GM18951 (cell line): ENCODE measurements at regions not wholly inside any gene's neighbourhood (a gene's known extent, or its start where the extent isn't known, plus 50 kb on each side); places are given as distances from the start of the nearest gene placed in this dataset.

Experiments
- POLR2A ChIP-seq: IDR thresholded peaks from 4 replicates; pipeline ENCODE4 v1.6.1; 2011; ENCODE audit warnings: mild to moderate bottlenecking; ENCODE audit not compliant: insufficient read length, insufficient read depth; ENCODE audit errors: extremely low read depth
- in situ Hi-C: fragments of 300-500 bp; cut with MboI; formaldehyde crosslinking; loops from one replicate; pipeline ENCODE4 v1.12.0; 2022; ENCODE audit warnings: low sequenced_read_pairs, mixed read lengths, inconsistent platforms; ENCODE audit not compliant: unreplicated experiment

DNA sequence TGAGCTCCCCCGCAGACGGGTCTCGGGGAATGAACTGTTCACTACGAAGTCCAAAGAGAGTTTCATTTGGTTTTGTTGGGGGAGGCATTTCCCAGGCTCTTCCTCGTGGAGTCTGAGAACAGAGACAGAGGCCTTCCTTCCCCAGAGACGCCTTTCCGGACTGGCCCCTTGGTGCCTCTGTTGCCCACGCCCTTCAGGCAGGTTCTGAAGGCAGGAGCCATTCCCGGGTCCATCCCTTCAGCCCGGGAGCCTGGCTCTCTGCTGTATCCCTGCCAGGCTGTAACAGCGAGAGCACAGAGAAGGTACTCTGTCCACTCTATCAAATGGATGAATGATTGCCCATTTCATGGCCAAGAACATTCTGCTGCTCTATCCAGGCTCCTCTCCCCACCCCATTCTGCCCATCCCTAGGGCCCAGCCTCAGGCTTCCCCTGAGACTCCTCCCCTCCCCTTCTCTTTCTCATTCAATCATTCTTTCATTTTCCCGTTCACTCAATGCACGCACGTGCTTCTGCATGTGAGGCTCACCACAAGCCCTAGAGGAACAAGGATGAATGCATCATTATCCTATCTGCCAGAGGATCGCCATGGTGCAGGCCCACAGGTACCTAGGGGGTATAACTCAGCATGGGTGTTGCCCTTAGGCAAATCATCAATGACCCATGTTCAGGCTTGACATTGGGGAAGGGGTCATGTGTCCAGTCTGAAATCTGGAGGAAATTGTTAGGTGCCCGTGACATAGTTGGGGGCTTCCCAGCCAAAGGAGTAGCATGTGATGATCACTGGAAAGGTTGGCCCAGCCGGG lies 298.6 kb downstream of the ZNF536 start:
- in situ Hi-C loops = loop anchor here (25.0 kb wide), 2 partner anchors 808 to 933 kb away; no protein-coding TSS in a partner anchor
- TF ChIP-seq POLR2A = no peak

- in situ Hi-C loops = loop anchor here (25.0 kb wide), 2 partner anchors 808 to 933 kb away; no protein-coding TSS in a partner anchor
- no peak for TF ChIP-seq POLR2A
Observed at GRCh38 chr19:30670011-30670329, 297.8 kb downstream of the ZNF536 start.

- in situ Hi-C loops = loop anchor here (25.0 kb wide), 2 partner anchors 807 to 932 kb away; no protein-coding TSS in a partner anchor
- no peak for TF ChIP-seq POLR2A
Observed at GRCh38 chr19:30669329-30670010, 297.3 kb downstream of the ZNF536 start.

GRCh38 chr19:30668521-30669155 lies 296.5 kb downstream of the ZNF536 start:
- in situ Hi-C loops = loop anchor here (25.0 kb wide), 2 partner anchors 806 to 931 kb away; no protein-coding TSS in a partner anchor
- no peak for TF ChIP-seq POLR2A

- no peak for TF ChIP-seq POLR2A
- in situ Hi-C loops = loop anchor here (25.0 kb wide), 2 partner anchors 805 to 930 kb away; no protein-coding TSS in a partner anchor
Observed at GRCh38 chr19:30667746-30668145, 295.6 kb downstream of the ZNF536 start.

DNA sequence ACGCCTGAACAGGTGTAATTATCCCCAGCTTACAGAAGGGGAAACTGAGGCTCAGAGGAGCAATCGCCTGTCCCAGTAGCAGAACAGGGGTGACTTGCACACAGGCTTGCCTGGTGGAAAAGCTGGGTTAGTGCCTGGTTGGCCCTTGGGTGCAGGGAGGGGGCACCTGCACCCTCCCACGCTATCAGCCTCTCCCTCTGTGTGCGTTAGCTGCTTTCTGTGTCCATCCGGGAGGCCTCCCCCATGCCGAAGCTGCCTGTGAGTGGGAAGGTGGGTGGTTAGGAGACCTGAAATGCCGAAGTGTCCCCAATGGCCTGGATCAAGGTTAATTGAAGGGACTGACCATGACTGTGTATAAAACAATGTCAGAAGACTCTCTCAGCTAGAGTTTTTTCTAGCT lies 295.0 kb downstream of the ZNF536 start:
- TF ChIP-seq POLR2A = no peak
- in situ Hi-C loops = loop anchor here (25.0 kb wide), 2 partner anchors 805 to 930 kb away; no protein-coding TSS in a partner anchor

GRCh38 chr19:30666301-30666803 lies 294.2 kb downstream of the ZNF536 start:
- TF ChIP-seq POLR2A = no peak
- in situ Hi-C loops = loop anchor here (25.0 kb wide), 2 partner anchors 804 to 929 kb away; no protein-coding TSS in a partner anchor

DNA sequence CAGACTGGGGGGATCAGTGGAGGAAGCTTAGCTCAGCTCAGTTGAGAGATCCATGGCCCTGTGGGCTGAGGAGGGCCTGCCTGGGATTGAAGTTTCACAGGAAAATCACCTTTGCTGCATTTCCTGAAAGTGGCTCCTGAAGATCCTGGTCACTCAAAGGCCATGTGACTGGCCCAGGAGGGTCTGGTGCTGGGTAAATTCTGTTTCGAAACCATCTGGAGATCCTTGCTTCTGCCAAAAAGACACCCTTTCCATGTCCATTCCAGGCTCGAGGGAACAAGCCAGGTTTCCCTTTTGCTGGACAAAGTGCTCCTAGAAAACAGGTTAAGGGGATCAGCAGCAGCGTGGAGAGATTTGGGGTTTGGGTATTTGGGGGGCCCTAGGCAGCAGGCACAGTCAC lies 293.3 kb downstream of the ZNF536 start:
- TF ChIP-seq POLR2A = no peak
- in situ Hi-C loops = loop anchor here (25.0 kb wide), 2 partner anchors 803 to 928 kb away; no protein-coding TSS in a partner anchor

DNA sequence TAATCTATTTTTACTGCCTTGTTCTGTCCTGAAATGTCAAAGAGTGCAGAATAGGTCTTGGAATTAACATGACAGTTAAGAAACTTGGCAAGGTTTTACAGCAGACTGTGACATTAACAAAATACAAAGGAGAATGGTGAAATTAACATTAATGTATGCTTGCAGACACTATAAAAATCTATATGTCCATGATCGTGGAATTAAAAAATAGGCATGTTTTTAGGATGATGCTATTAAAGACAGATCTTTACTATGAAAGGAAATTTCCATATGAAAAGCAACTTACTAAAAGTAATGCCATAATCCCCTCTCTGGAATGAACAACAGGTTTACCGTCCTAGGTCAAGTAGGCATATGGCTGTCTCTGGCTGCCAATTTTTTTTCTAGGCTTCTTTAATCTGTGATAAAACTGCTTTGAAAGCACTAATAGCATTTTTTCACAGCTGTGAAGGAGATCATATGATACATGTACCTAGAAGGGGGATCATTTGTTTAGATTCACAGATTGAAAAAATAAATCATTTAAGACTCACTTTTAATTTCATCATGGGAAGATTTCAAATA lies 291.5 kb downstream of the ZNF536 start:
- in situ Hi-C loops = loop anchor here (25.0 kb wide), 2 partner anchors 801 to 926 kb away; no protein-coding TSS in a partner anchor
- TF ChIP-seq POLR2A = no peak

- in situ Hi-C loops = loop anchor here (25.0 kb wide), 2 partner anchors 800 to 925 kb away; no protein-coding TSS in a partner anchor
- no peak for TF ChIP-seq POLR2A
Observed at GRCh38 chr19:30662211-30662861, 290.2 kb downstream of the ZNF536 start.

GRCh38 chr19:30659638-30660037 lies 287.5 kb downstream of the ZNF536 start:
- in situ Hi-C loops = loop anchor here (25.0 kb wide), 2 partner anchors 797 to 922 kb away; no protein-coding TSS in a partner anchor
- TF ChIP-seq POLR2A = no peak
